HEK293 (cell line): ENCODE measurements at regions not wholly inside any gene's neighbourhood (a gene's known extent, or its start where the extent isn't known, plus 50 kb on each side); places are given as distances from the start of the nearest gene placed in this dataset.

Experiments
- BCL11A ChIP-seq: fragments of 450-650 bp; formaldehyde crosslinking; IDR thresholded peaks from 2 replicates; pipeline ENCODE4 v1.5.1; 2016; ENCODE audit warnings: low read depth, missing biosample characterization, missing genetic modification characterization
- CTCF ChIP-seq: fragments of 450-650 bp; formaldehyde crosslinking; IDR thresholded peaks from 2 replicates; pipeline ENCODE4 v1.5.1; 2016; ENCODE audit warnings: missing biosample characterization, missing genetic modification characterization
- GLI2 ChIP-seq: fragments of 450-650 bp; formaldehyde crosslinking; IDR thresholded peaks from 2 replicates; pipeline ENCODE4; 2017; ENCODE audit warnings: missing biosample characterization, missing genetic modification characterization, low read depth, borderline replicate concordance
- PRDM10 ChIP-seq: fragments of 450-650 bp; formaldehyde crosslinking; IDR thresholded peaks from 2 replicates; pipeline ENCODE4 v1.5.1; 2016; ENCODE audit warnings: missing biosample characterization, missing genetic modification characterization
- ZBTB7A ChIP-seq: fragments of 450-650 bp; formaldehyde crosslinking; IDR thresholded peaks from 2 replicates; pipeline ENCODE4 v1.5.1; 2016; ENCODE audit warnings: low read depth, missing biosample characterization, missing genetic modification characterization
- ZNF112 ChIP-seq: fragments of 450-650 bp; formaldehyde crosslinking; IDR thresholded peaks from 2 replicates; pipeline ENCODE4 v1.5.0; 2017; ENCODE audit warnings: missing biosample characterization, missing genetic modification characterization
- ZNF266 ChIP-seq: fragments of 450-650 bp; formaldehyde crosslinking; IDR thresholded peaks from 2 replicates; pipeline ENCODE4 v1.5.1; 2016; ENCODE audit warnings: missing biosample characterization, missing genetic modification characterization, low read depth
- ZNF623 ChIP-seq: fragments of 450-650 bp; formaldehyde crosslinking; IDR thresholded peaks from 2 replicates; pipeline ENCODE4 v1.5.1; 2016; ENCODE audit warnings: missing biosample characterization, missing genetic modification characterization
- ZNF677 ChIP-seq: fragments of 450-650 bp; IDR thresholded peaks from 2 replicates; pipeline ENCODE4 v1.5.0; 2018; ENCODE audit warnings: missing biosample characterization, mild to moderate bottlenecking, missing genetic modification characterization, moderate library complexity

GRCh38 chr16:55007504-55007903 lies 76.8 kb downstream of the IRX5 start:
- TF ChIP-seq BCL11A (no peak), CTCF (tag by site-specific recombination) (no peak), ZNF112 (no peak), ZNF623 (tag by site-specific recombination) (no peak), ZNF677 (no peak), PRDM10 (no peak), ZNF266 (no peak), ZBTB7A (tag by site-specific recombination) (no peak), GLI2 (tag by site-specific recombination) (no peak)
